HL-60 (cell line): ENCODE measurements at regions not wholly inside any gene's neighbourhood (a gene's known extent, or its start where the extent isn't known, plus 50 kb on each side); places are given as distances from the start of the nearest gene placed in this dataset.

Experiments
- DNase-seq, 2 experiments: peaks; one replicate each; pipeline ENCODE4 v3.0.0-alpha.2; 2010 to 2020; ENCODE audit warnings: low read depth in 1 of 2, low spot score in 1 of 2
- H3K27ac ChIP-seq: fragments of 250-450 bp; sonication (Bioruptor Pico); replicated peaks from 2 replicates; pipeline ENCODE4 v1.5.1; 2020; ENCODE audit warnings: mild to moderate bottlenecking, moderate library complexity
- H3K27me3 ChIP-seq: fragments of 250-450 bp; sonication (Bioruptor Pico); 2 replicates; pipeline ENCODE4 v1.5.1; 2021; ENCODE audit warnings: mild to moderate bottlenecking, moderate library complexity; ENCODE audit not compliant: insufficient read depth, poor library complexity, severe bottlenecking
- H3K4me3 ChIP-seq: replicated peaks from 2 replicates; pipeline ENCODE4 v1.5.1; 2011; ENCODE audit warnings: mild to moderate bottlenecking, control low read depth, low read length; ENCODE audit not compliant: insufficient read depth
- GABPA ChIP-seq: IDR thresholded peaks from 2 replicates; pipeline ENCODE4 v1.6.1; 2012; ENCODE audit warnings: low read depth
- POLR2AphosphoS5 ChIP-seq: IDR thresholded peaks from 2 replicates; pipeline ENCODE4 v1.6.1; 2012; ENCODE audit warnings: low read depth
- REST ChIP-seq: IDR thresholded peaks from 2 replicates; pipeline ENCODE4 v1.6.1; 2012; ENCODE audit warnings: low read depth; ENCODE audit not compliant: insufficient replicate concordance
- SPI1 ChIP-seq: IDR thresholded peaks from 2 replicates; pipeline ENCODE4 v1.6.1; 2012; ENCODE audit warnings: low read depth, mild to moderate bottlenecking, borderline replicate concordance
- TF ChIP-seq, protein P1 (sequence below): IDR thresholded peaks from one replicate; pipeline ENCODE4 v1.5.1; 2011; ENCODE audit warnings: low read length, control low read depth, inconsistent platforms; ENCODE audit not compliant: insufficient read depth

- no peak for DNase-seq
Observed at GRCh38 chr5:33229216-33229615, 211.5 kb upstream of the TARS1 start.

GRCh38 chr5:33230467-33231078 is 210.2 kb upstream of the TARS1 start:
- TF ChIP-seq POLR2AphosphoS5 (no peak), GABPA (no peak), SPI1 (no peak), REST (no peak)
- TF ChIP-seq, protein P1, sequence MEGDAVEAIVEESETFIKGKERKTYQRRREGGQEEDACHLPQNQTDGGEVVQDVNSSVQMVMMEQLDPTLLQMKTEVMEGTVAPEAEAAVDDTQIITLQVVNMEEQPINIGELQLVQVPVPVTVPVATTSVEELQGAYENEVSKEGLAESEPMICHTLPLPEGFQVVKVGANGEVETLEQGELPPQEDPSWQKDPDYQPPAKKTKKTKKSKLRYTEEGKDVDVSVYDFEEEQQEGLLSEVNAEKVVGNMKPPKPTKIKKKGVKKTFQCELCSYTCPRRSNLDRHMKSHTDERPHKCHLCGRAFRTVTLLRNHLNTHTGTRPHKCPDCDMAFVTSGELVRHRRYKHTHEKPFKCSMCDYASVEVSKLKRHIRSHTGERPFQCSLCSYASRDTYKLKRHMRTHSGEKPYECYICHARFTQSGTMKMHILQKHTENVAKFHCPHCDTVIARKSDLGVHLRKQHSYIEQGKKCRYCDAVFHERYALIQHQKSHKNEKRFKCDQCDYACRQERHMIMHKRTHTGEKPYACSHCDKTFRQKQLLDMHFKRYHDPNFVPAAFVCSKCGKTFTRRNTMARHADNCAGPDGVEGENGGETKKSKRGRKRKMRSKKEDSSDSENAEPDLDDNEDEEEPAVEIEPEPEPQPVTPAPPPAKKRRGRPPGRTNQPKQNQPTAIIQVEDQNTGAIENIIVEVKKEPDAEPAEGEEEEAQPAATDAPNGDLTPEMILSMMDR: no peak
- Histone ChIP-seq H3K27me3 (no peaks in the 10 kb centered on the region), H3K4me3 (no peak overlapping the region), H3K27ac (no peak overlapping the region)
- no peak for DNase-seq

More at GRCh38 chr5:33229216-33229615, 211.5 kb upstream of the TARS1 start:
- H3K27ac ChIP-seq: no peak overlapping the region
- TF ChIP-seq SPI1: no peak
- TF ChIP-seq REST: no peak
- TF ChIP-seq GABPA: no peak
- no peak for TF ChIP-seq POLR2AphosphoS5
- TF ChIP-seq, protein P1: no peak
- no peak overlapping the region for H3K4me3 ChIP-seq
- H3K27me3 ChIP-seq: no peaks in the 10 kb centered on the region

- no peak for DNase-seq
- Histone ChIP-seq H3K4me3 (no peak overlapping the region), H3K27me3 (no peaks in the 10 kb centered on the region), H3K27ac (no peak overlapping the region)
- no peak for TF ChIP-seq REST
- TF ChIP-seq GABPA: no peak
- no peak for TF ChIP-seq POLR2AphosphoS5
- no peak for TF ChIP-seq SPI1
- TF ChIP-seq, protein P1: no peak
Observed at GRCh38 chr5:33231214-33231710, 209.5 kb upstream of the TARS1 start.
